Activated naive CD4-positive, alpha-beta T cell (primary cell): ENCODE measurements at regions not wholly inside any gene's neighbourhood (a gene's known extent, or its start where the extent isn't known, plus 50 kb on each side); places are given as distances from the start of the nearest gene placed in this dataset.

Source experiments
- DNase-seq, 4 experiments: peaks; one replicate each; lab custom pipeline; 2025; lab: John Stamatoyannopoulos, UW

DNA sequence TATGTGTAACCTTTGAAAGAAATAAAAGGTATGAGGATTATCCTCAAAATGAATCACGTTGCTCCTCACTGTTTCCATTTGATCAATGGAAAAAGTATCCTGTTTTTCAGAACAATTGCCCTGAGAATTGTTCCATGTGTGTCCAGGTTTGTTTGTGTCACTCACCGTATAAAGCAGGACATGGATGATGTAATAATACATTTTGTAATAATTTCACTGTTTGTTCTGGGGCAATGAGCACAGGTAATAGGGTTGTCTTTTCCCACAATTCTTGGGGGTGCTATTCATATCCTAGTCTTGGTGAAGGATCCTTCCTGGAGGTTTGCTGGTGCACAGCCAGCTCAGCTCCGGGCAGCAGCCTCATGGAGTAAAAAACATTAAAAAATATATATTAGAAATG is 510.8 kb upstream of the MCTP2 start:
- no peak for DNase-seq

DNA sequence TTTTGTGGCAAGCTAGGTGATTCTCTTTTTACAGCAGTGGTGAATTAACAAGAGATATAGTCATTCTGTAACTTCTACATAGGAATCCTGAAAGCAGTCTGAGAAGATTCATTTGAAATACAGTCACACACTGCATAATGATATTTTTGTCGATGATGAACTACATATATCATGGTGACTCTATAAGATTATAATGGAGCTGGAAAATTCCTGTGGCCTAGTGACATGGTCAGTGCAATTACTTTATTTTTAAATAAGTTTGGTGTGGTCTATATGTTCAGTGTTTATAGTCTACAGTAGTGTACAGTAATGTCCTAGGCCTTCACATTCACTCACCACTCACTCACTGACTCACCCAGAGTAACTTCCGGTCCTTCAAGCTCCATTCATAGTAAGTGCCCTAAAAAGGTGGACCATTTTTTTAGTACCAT is 511.4 kb upstream of the MCTP2 start:
- DNase-seq, result no peak

DNA sequence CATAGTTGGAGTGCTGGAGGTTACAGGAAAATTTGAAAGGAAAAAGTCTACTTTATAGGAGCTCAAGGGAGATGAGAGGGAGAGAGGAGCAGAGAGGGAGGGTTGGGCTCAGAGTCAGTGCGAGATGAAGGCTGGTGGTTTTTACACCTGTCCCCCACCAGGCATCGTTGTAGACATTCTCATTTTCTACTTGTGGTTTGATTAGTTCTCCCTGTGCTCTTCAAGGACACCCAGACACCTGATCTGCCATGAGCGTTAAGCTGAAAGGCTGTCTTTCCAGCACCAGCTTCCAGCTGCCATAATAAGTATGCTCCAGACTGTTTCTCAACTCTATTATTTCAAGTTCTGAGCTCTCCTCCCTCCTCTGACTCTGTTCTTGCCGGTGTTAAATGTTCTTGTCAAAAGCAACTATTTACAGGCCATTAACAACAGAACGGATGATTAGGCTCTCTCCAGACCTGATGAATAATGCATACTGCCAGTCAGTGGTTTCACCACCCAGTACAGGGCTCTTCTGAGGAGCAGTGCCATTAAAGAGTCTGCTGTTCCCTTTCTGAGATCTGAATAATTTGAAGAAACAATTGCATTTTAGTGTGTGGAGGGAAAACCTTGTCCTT is 514.6 kb upstream of the MCTP2 start:
- no peak for DNase-seq

DNA sequence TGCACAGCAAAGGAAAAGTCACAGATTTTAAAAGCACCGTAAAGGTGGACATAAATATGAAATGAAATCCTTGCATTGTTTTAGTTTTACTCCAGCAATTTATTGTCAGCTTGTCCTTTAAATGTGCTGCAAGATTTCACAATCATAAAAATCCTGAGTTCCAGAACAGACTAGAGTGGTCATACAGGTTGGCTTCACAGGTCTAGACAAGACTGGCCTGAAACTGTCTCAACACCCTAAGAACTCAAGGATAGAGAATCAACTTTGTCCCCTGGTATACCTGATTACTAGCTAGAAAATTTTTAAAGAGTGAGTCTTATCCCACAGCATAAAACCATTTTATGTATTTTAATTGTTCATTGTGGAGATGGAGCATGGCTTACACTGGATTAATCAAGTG is 521.7 kb upstream of the MCTP2 start:
- no peak for DNase-seq

DNA sequence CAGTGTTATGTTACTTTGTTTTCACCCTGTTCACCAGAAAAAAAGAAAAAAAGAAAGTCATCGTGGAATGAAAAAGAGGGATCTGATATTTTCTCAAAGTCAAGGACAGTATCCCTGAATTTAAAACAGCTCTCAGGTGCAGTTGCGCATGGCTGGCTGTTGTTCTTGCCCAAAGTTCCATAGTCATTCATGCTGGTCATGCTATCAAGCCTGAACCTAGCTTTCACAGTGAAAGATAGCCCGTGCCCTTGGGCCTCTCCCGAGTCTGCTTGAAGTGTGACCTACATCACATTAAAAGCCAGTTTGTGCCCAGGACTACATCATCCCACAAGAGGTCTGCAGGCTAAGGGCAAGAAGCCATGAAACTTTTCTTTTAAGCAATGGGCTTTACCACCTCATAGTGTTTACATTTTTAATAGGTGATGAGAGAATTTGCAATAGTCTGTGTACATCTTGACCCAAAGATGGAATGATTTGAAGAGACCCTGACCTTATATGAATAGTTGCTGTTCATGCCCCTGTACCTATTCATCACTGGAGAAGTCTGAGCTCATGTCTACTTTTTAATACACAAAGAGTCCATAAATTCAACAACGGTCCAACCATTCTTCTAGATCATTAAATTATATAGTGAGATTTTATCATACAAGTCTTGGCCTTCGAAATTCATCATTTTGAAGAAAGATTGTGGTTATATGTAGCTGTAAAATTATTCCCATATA is 522.5 kb upstream of the MCTP2 start:
- no peak for DNase-seq

DNA sequence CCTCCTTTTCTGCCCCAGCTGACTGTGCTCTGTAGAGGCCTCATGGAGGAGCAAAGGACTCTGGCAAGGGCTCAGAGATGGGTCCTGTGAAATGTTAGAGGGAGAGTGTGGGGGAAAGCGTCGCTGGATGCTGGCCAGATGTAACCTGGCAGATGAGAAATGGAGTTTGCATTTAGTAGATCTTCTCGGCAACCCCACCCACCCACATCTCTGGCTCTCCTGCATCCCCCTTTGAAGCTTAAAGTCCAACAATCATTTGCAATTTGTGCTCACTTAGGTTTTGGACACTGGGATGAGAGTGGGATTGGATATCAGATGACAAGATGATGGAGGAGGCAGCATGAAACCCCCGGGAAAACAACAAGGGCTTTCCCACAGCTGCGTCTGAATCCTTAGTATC is 523.6 kb upstream of the MCTP2 start:
- DNase-seq, result no peak

DNA sequence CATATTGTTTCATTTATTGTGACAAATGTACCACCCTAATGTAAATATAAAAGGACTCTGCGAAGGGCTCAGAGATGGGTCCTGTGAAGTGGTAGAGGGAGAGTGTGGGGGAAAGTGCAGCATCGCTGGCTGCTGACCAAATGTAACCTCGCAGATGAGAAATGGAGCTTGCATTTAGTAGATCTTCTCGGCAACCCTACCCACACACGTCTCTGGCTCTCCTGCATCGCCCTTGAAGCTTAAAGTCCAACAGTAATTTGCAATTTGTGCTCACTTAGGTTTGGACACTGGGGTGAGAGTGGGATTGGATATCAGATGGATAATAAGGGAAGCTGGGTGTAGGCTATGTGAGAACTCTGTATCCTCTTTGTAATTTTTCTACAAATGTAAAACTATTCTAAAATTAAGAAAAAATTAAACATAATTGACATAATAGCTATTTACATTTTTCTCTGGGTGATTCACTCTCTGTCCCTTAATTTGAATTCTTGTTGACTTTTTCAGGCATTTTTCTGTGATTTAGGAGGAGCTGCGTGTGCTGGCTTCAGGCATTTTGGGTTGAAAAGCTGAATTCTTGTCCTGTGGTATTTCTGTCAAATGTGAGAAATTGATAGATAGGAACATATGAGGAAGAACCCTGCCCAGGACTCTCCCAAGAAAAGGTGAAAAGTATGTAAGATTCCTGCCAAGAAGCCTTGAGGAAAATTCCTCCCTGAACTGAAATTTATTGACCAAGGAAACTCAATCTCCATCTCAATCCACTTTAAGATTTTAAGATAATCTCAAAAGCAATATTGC is 524.7 kb upstream of the MCTP2 start:
- no peak for DNase-seq

DNA sequence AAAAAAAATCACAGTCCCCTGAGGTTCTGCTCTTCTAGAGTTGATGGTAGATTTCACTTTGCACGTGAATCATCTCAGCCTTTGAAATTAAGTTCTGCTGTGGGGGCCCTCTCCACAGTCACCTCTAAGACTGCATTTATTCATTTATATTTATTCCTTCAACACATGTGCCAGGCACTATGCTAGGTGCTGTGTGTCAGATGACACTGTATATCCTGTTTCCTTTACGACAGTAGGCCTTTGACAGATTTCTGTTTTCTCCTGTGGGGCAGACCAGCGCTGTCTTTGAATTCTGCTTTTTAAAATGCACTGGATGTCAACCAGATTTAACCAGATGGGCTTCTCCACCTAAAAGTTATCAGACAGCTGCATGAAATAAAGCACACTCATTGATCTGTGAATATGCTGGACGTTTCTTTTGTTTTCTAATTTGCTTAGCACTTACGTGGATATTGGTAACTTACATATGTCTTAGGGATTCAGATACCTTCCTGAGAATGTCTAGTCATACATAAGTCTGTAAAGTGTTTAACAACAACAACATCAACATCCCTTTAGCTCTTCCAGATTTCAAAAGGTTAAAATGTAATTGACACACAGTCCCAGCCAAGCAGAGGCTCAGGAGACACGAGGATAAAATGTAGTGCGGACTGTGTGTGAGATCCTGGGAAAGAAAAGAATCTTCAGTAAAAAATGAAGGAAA is 525.5 kb upstream of the MCTP2 start:
- no peak for DNase-seq

DNA sequence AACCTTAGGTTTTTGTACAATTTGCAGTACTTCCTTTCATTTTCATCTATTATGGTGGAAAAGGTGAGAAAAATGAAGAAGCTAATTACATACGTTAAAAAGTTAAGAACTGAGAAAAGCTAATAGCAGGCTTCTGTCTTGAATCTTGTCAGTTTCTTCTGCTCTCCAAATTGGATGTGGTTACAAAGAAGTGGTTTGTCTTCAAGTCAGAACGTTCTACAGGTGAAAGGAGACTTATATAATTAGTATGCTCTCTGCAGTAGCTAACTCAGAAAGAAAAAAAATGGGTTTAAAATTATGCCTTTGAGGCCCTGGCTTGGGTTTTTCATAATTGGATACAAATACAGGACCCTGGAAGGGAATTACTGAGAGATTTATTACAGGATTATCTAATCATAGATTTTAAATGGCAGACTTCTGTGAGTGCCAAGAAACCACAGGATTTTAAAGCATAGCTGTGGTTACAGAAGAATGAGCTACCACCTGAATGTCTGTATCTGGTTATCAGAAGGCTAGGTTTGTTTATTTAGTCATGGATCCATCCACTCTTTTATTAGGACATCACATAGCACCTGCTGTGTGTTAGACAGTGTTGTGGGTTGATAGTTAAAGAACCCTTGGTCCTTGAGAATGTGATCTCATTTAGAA is 528.1 kb upstream of the MCTP2 start:
- DNase-seq, result no peak

DNA sequence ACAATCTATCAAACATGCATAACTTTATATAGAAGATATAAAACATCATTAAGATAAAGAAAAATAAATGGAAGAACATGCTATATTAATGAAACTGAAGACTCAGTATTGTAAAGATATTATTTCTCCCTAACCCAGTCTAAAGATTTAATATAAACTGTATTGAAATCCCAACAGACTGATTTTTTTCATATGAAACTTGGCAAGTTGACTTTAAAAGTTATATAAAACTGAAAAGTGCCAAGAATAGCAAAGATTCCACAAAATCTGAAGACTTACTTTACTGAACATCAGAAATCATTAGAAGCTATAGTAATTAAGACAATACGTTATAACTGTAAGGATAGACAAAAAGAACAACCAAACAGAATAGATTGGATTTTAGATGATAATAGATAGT is 531.3 kb upstream of the MCTP2 start:
- no peak for DNase-seq

DNA sequence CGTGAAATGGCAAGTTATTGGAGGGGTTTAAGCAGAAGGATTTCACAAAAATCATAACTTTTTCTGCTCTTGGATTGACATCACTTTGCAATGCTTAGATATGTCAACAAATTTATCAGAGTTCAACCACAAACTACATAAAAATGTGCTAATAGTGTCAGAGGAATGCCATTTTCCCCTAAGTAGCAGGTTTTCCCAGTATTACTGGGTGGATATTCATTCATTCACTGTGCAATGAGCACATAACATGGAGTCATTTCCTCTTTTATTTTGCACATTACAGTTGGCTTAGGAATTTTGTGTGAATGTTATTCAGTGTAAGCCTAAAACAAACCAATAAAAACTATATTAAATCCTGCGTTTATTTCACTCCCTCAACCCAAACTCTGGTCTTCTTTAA is 537.3 kb upstream of the MCTP2 start:
- no peak for DNase-seq

DNA sequence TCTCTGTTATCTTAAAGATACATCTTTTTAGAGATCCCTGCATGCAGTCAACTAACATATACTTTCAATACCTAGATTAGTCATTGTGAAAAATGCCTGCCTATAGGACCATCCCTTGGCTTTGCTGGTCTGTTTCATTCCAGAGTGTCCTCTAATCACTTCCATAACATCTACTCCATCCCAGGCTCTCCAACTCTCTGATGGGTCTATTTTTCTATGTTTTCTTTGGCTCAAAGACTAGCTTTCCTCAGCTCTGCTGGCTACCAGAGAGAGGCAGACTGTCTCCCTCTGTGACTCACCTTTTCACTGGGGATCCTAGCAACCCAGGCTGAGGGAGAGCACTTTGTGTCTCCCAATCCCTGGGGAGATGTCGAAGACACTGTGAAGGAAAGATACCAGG is 547.7 kb upstream of the MCTP2 start:
- DNase-seq, result no peak

DNA sequence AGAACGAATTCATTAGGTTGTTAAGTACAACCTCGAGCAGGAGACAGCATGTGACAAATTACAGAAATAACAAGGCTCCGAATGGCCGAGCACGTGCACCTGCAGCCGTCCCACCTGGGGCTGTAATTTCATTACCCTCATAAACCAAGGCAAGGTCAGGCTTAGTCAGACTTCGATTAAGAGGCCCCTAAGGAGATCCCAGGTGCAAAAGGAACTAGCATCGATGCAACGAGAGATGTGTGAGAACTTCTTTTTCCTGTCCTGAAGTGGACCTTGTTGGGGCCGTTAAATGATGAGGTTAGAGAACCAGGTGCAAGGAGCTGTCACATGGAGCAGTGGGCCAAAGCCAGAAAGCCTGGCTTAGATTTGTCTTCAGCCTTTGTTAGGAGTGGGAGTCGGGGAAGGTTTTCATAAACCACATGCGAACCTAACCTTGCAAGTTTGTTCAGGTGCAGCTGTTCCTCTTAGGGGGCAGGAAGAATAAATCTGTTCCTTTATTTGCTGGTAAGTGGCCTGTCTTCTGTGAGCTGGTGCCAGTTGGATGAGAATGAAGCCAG is 559.9 kb upstream of the MCTP2 start:
- no peak for DNase-seq

DNA sequence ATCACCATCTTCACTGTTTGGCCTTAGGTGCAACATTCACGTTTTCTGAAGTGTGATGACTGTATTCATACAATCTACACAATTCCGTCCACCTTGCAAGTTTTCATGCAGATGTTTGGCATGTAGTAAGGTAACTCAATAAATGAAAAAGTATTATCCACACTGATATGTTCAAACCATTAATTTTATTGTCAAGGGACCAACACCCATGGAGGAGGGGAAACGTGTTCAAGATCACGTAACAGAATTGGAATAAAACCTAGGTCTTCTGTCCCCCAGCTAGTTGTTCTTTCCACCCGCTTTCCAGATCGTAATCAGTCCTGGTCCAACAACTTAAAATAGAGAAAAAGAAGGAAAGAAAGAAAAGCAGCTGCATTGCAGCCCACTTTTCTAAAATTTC is 560.4 kb upstream of the MCTP2 start:
- DNase-seq, result no peak

DNA sequence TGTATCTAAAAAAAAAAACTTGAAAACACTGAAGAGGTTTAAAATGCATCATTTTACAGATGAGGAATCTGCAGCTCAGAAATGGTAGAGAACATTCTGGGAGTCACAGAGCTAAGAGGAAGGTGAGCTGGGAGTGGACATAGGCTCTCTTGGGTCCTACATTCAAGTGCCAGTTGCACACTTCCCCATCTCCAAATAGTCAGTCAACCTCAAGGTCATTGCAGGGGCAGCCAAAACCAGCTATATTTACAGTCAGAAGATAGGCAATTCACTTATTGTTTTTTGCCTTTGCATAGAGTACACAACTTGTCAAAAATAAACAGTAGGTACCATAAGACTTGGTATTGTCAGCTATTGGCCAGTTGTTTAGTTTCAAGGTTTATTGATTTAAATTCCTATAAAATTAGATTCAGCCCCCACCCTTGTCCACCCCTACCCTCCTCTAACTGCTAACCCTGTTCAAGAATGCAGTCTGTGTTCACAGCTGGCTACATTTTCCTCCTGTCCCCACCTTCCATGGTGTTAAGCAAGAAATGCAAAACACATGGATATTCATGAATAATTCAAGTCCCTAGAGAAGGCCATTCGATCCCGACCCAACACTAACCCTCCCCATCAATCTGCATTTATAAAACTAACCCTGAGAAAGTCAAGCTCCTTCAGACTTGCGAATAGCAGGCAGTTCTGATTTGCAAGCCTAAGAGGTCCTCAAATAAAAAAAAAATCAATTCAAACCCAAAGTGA is 567.0 kb upstream of the MCTP2 start:
- DNase-seq, result no peak

DNA sequence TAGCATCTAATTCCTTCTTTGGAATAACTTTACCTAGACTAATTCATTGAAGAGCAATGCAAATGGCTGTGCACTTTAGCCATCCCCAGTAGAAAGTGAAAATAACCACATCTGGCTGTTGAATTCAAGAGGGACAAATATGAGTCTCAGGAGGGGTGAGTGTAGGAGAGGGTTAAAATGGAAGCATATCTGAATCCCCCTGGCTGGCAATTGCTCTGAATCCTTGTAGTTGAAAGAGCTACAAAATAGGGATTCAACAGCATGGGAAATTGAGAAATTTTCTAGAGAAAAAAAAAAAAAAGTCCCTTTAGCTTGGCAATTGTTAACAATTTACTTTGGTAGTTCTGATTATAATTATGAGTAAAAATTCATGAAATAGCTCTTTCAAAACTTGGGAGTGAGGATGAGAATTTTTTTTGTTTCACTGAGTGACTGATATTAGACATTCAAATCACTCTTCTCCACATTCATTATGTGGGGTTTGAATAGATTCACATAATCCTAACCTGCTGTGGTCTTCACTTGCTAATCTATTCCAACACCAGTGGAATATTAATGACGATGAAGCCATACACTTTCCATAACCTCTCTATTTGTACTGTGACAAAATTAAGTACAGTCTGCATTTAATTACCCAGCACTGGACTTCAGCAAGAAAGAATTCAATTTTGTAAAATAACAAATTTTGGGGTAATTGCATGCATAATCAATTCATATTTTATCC is 569.0 kb upstream of the MCTP2 start:
- no peak for DNase-seq

DNA sequence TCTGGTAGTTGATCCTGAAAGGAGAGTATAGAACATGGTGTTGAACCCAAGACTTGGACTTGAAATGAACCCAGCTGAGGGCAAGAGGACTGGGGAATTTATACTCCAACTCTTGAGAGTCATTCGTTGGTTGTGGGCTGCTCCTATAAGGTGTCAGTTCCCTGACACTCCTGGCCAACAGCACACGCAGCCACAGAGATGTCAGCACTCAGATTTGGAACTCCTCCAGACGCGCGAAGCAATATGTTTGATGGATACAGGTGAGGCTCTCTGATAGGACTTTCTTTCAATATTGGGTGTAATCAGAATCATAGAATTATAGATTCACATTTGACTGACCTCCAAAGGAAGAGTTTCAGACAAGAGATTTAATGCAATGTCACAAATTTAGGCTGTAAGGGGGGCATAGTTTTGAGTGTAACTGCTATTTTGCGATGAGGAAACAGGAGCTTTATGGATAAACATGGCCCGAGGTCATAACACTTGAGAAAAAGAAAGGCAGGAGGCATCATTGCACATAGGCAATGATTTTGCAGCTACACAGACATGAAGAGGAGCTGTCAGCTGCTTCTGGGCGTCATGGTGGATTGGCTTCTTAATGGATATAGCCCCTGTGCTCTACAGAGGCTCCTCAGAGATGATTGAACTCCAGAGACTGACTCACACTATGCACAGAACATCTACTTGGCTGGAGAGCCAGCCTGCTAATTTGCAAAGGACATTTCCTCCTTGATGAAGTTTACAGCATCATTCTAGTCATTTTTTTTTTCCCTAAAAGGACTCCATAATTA is 569.2 kb upstream of the RGMA start:
- no peak for DNase-seq

DNA sequence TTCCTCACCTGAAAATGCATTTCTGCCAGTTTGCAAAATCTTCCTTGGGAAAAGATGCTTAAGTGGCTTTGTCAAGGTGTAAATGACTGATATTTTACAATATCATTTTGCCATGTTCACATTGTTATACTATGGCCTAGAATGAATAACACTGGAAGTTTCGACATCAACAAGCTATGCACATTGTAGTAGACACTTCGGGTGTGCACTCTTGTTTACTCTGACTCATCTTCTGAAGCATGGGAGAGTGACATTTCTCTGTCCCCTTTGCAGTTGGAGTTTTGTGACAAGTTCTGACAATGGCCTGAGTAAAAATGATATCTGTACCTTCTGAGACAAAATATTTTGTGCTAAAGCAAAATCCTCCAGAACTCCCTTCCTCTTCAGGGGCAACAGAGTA is 567.0 kb upstream of the RGMA start:
- DNase-seq, result no peak

DNA sequence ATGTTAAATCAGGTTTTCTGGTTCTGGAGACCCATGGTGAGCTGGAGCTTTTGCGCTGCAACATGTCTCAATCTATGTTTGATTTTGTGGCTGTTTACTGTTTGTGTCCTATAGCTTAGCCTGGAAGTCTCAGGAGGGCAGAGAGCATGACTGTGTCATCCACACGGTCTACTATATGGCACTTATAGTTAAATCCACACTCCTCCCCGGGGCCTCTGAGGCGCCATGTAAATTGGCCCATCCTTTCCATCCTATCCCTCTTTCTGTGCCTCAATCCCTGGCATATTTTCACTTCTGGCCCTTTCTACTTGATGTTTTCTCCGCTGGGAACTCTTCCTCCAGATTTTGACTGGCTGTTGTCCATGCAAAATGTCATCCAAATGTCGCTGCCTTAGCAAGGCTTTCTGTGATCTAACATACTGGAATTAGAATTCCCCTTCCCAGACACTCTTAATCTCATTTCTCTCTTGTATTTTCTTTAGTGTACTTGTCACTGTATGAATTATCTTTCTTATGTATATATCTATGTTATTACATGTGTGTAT is 560.8 kb upstream of the RGMA start:
- no peak for DNase-seq
